Upper lobe of left lung (tissue), 6 donors: ENCODE measurements at regions not wholly inside any gene's neighbourhood (a gene's known extent, or its start where the extent isn't known, plus 50 kb on each side); places are given as distances from the start of the nearest gene placed in this dataset.

ENCODE experiments used
- ATAC-seq, 2 donors: fragments of 200-7000 bp; cut with Tn5 transposase; one replicate each; pipeline ENCODE4 v1.9.1; 2022; ENCODE audit warnings: mild to moderate bottlenecking in 2 of 2, moderate library complexity in 2 of 2; ENCODE audit not compliant: low FRiP score in 2 of 2
- DNase-seq, 2 donors: peaks; one replicate each; pipeline ENCODE4 v3.0.0-alpha.2; 2019 to 2020
- H3K27ac ChIP-seq, 4 donors: fragments of 200-600 bp; sonication (generic); one replicate each; pipeline ENCODE4 v1.5.1; 2016 to 2019
- H3K27me3 ChIP-seq, 4 donors: fragments of 200-600 bp; sonication (generic); one replicate each; pipeline ENCODE4 v1.5.1; 2017 to 2019
- H3K36me3 ChIP-seq, 4 donors: fragments of 200-600 bp; sonication (generic); one replicate each; pipeline ENCODE4 v1.5.1; 2016 to 2019
- H3K4me1 ChIP-seq, 4 donors: fragments of 200-600 bp; sonication (generic); one replicate each; pipeline ENCODE4 v1.5.1; 2018 to 2019
- H3K4me3 ChIP-seq, 4 donors: fragments of 200-600 bp; sonication (generic); one replicate each; pipeline ENCODE4 v1.5.1; 2017 to 2019; ENCODE audit warnings: mild to moderate bottlenecking in 2 of 4, moderate library complexity in 1 of 4
- H3K9me3 ChIP-seq, 4 donors: fragments of 200-600 bp; sonication (generic); one replicate each; pipeline ENCODE4 v1.5.1; 2018 to 2019
- CTCF ChIP-seq, 6 experiments: fragments of 450-650 bp in 4 of 6; fragments of 200-600 bp in 2 of 6; sonication (generic) in 2 of 6; IDR thresholded peaks; one replicate each; pipeline ENCODE4 v1.5.1; 2016 to 2019; ENCODE audit warnings: antibody characterized with exemption in 6 of 6
- EP300 ChIP-seq, 4 donors: sonication (generic); formaldehyde crosslinking; IDR thresholded peaks; one replicate each; pipeline ENCODE4 v1.5.1; 2017; ENCODE audit warnings: antibody characterized with exemption in 4 of 4, control low read depth in 2 of 4
- POLR2A ChIP-seq, 4 donors: fragments of 450-650 bp; IDR thresholded peaks; one replicate each; pipeline ENCODE4 v1.5.1; 2016 to 2017; ENCODE audit warnings: antibody characterized with exemption in 4 of 4, mild to moderate bottlenecking in 2 of 4
- POLR2AphosphoS5 ChIP-seq, 2 donors: sonication (generic); formaldehyde crosslinking; IDR thresholded peaks; one replicate each; pipeline ENCODE4 v1.5.1; 2017; ENCODE audit warnings: antibody characterized with exemption in 2 of 2
- WGBS, 2 donors: methylation state at CpG; one replicate each; pipeline ENCODE4 v1.1.5; 2017 to 2018; 5-methylcytosine and 5-hydroxymethylcytosine counted together
- donor health status: DM: no; HTN: no; CAD: no; lungs with moderate emphysema.
- donor health status: DM: no; HTN: yes; CAD: no; lungs with severe emphysema.

- Histone ChIP-seq H3K36me3 (no peaks in the 10 kb centered on the region), H3K27me3 (no peaks in the 10 kb centered on the region), H3K4me3 (no peak overlapping the region), H3K4me1 (no peaks in the 10 kb centered on the region), H3K27ac (no peak overlapping the region), H3K9me3 (no peaks in the 10 kb centered on the region)
- no peak for TF ChIP-seq POLR2AphosphoS5 (IDR thresholded peaks at IDR 0.05)
- no peak for TF ChIP-seq POLR2A (IDR thresholded peaks at IDR 0.05)
- TF ChIP-seq CTCF (IDR thresholded peaks at IDR 0.05): no peak
- no peak for TF ChIP-seq EP300 (IDR thresholded peaks at IDR 0.05)
- DNase-seq (no peak), ATAC-seq (no peak)
- WGBS, 2 donors: 6 to 9% methylated on average over 1 of the region's 1 CpG
Observed at GRCh38 chr7:79620291-79620690, 166.8 kb upstream of the MAGI2 start.

GRCh38 chr7:79619216-79619615 is 165.7 kb upstream of the MAGI2 start:
- H3K9me3 ChIP-seq: no peaks in the 10 kb centered on the region
- no peak overlapping the region for H3K4me3 ChIP-seq
- TF ChIP-seq POLR2AphosphoS5 (IDR thresholded peaks at IDR 0.05) (no peak), CTCF (IDR thresholded peaks at IDR 0.05) (no peak), POLR2A (IDR thresholded peaks at IDR 0.05) (no peak), EP300 (IDR thresholded peaks at IDR 0.05) (no peak)
- no peaks in the 10 kb centered on the region for H3K27me3 ChIP-seq
- no peaks in the 10 kb centered on the region for H3K4me1 ChIP-seq
- WGBS, 2 donors: 94% methylated on average over 3 of the region's 3 CpGs
- no peaks in the 10 kb centered on the region for H3K36me3 ChIP-seq
- no peak for ATAC-seq
- no peak for DNase-seq
- H3K27ac ChIP-seq: no peak overlapping the region

- Histone ChIP-seq H3K27ac (no peak overlapping the region), H3K4me3 (no peak overlapping the region), H3K9me3 (no peaks in the 10 kb centered on the region), H3K4me1 (no peaks in the 10 kb centered on the region), H3K36me3 (no peaks in the 10 kb centered on the region), H3K27me3 (no peaks in the 10 kb centered on the region)
- no peak for TF ChIP-seq EP300 (IDR thresholded peaks at IDR 0.05)
- TF ChIP-seq POLR2AphosphoS5 (IDR thresholded peaks at IDR 0.05): no peak
- no peak for TF ChIP-seq POLR2A (IDR thresholded peaks at IDR 0.05)
- TF ChIP-seq CTCF (IDR thresholded peaks at IDR 0.05): no peak
- DNase-seq (no peak), ATAC-seq (no peak)
- 87 to 91% methylated on average over 10 of the region's 10 CpGs for WGBS, 2 donors
Observed at GRCh38 chr7:79615871-79616640, 162.6 kb upstream of the MAGI2 start.

GRCh38 chr7:79615466-79615865 is 162.0 kb upstream of the MAGI2 start:
- no peak for TF ChIP-seq EP300 (IDR thresholded peaks at IDR 0.05)
- no peak for TF ChIP-seq CTCF (IDR thresholded peaks at IDR 0.05)
- no peak for TF ChIP-seq POLR2A (IDR thresholded peaks at IDR 0.05)
- TF ChIP-seq POLR2AphosphoS5 (IDR thresholded peaks at IDR 0.05): no peak
- no peak for DNase-seq
- ATAC-seq: no peak
- Histone ChIP-seq H3K36me3 (no peaks in the 10 kb centered on the region), H3K4me1 (no peaks in the 10 kb centered on the region), H3K4me3 (no peak overlapping the region), H3K27me3 (no peaks in the 10 kb centered on the region), H3K9me3 (no peaks in the 10 kb centered on the region), H3K27ac (no peak overlapping the region)
- 70 to 78% methylated on average over 3 of the region's 3 CpGs for WGBS, 2 donors

- no peak for ATAC-seq
- WGBS, 2 donors: 82 to 88% methylated on average over 3 of the region's 3 CpGs
- Histone ChIP-seq H3K36me3 (no peaks in the 10 kb centered on the region), H3K4me3 (no peak overlapping the region), H3K9me3 (no peaks in the 10 kb centered on the region), H3K27ac (no peak overlapping the region), H3K27me3 (no peaks in the 10 kb centered on the region), H3K4me1 (no peaks in the 10 kb centered on the region)
- TF ChIP-seq POLR2AphosphoS5 (IDR thresholded peaks at IDR 0.05) (no peak), EP300 (IDR thresholded peaks at IDR 0.05) (no peak), POLR2A (IDR thresholded peaks at IDR 0.05) (no peak), CTCF (IDR thresholded peaks at IDR 0.05) (no peak)
- DNase-seq: no peak
Observed at GRCh38 chr7:79612903-79613302, 159.4 kb upstream of the MAGI2 start.
